Endothelial cell of umbilical vein (primary cell): ENCODE measurements at regions not wholly inside any gene's neighbourhood (a gene's known extent, or its start where the extent isn't known, plus 50 kb on each side); places are given as distances from the start of the nearest gene placed in this dataset.

Source experiments
- BruUV-seq: library from RNA; stranded (reverse); fragments of 400-500 nt; replicated peaks from 2 replicates; lab custom pipeline; 2021; lab: Mats Ljungman, UMichigan
- CTCF ChIA-PET: fragments of 300-600, 350-600 bp; sonication (Branson Sonifier 250); formaldehyde crosslinking; loops from one replicate; lab custom pipeline; 2021; ENCODE audit warnings: antibody characterized with exemption, inconsistent platforms; lab: Charles Lee
- POLR2A ChIA-PET: fragments of 300-600, 350-600 bp; sonication (Branson Sonifier 250); formaldehyde crosslinking; loops from one replicate; lab custom pipeline; 2021; ENCODE audit warnings: antibody characterized with exemption, inconsistent platforms; lab: Charles Lee
- DNase-seq: peaks from one replicate; pipeline ENCODE4 v3.0.0-alpha.2; 2011; ENCODE audit warnings: low read depth, low spot score
- FAIRE-seq: peaks from 2 replicates; lab custom pipeline; 2011; peaks lifted over from hg19 to GRCh38; lab: Jason Lieb, UNC
- H2AFZ ChIP-seq: 2 replicates; pipeline ENCODE4 v1.6.0; 2012; ENCODE audit warnings: low read depth, low read length, control low read depth, inconsistent platforms
- H3K27ac ChIP-seq: 2 replicates; pipeline ENCODE4 v1.5.1; 2011; ENCODE audit warnings: low read depth, mild to moderate bottlenecking, control low read depth, low read length, moderate library complexity; ENCODE audit not compliant: insufficient read depth
- H3K27me3 ChIP-seq, 2 experiments: 2 replicates each; pipeline versions ENCODE4 v1.6.0 to v1.6.1; 2011; ENCODE audit warnings: low read length in 2 of 2, mixed read lengths in 1 of 2; ENCODE audit not compliant: control insufficient read depth in 2 of 2, insufficient read depth in 2 of 2
- H3K36me3 ChIP-seq, 2 experiments: 2 replicates in 1 of 2; 3 replicates in 1 of 2; pipeline ENCODE4 v1.5.1; 2011; ENCODE audit warnings: low read length in 2 of 2, mild to moderate bottlenecking in 1 of 2, moderate library complexity in 1 of 2; ENCODE audit not compliant: control insufficient read depth in 2 of 2, insufficient read depth in 2 of 2; ENCODE audit errors: extremely low read depth in 1 of 2
- H3K4me1 ChIP-seq: 3 replicates; pipeline ENCODE4 v1.5.1; 2011; ENCODE audit warnings: mild to moderate bottlenecking, low read length; ENCODE audit not compliant: control insufficient read depth, insufficient read depth; ENCODE audit errors: extremely low read depth
- H3K4me2 ChIP-seq: 2 replicates; pipeline ENCODE4 v1.6.1; 2011; ENCODE audit warnings: low read length, control low read depth, mixed read lengths; ENCODE audit not compliant: insufficient read depth
- H3K4me3 ChIP-seq, 3 experiments: fragments of 200-600 bp in 1 of 3; sonication (generic), shearing (Covaris generic) in 1 of 3; replicated peaks in 1 of 3; 2 replicates each; pipeline ENCODE4 v1.5.1; 2011 to 2016; ENCODE audit warnings: control low read depth in 3 of 3, low read length in 3 of 3, mild to moderate bottlenecking in 2 of 3, inconsistent platforms in 1 of 3, low read depth in 1 of 3, moderate library complexity in 1 of 3; ENCODE audit not compliant: insufficient read depth in 1 of 3
- H3K79me2 ChIP-seq: 2 replicates; pipeline ENCODE4 v1.6.0; 2012; ENCODE audit warnings: low read length, inconsistent platforms; ENCODE audit not compliant: control insufficient read depth, insufficient read depth
- H3K9ac ChIP-seq: replicated peaks from 2 replicates; pipeline ENCODE3; 2011; ENCODE audit warnings: low read length, control low read depth; ENCODE audit not compliant: insufficient read depth; ENCODE audit errors: extremely low read depth
- H3K9me1 ChIP-seq: replicated peaks from 3 replicates; pipeline ENCODE4 v1.6.0; 2011; ENCODE audit warnings: mild to moderate bottlenecking, low read length; ENCODE audit not compliant: control insufficient read depth, insufficient read depth; ENCODE audit errors: extremely low read depth
- H3K9me3 ChIP-seq: replicated peaks from 2 replicates; pipeline ENCODE4 v1.5.1; 2012; ENCODE audit warnings: low read length, inconsistent platforms; ENCODE audit not compliant: control insufficient read depth, insufficient read depth
- H4K20me1 ChIP-seq: replicated peaks from 2 replicates; pipeline ENCODE3; 2011; ENCODE audit warnings: mild to moderate bottlenecking, low read length; ENCODE audit not compliant: control insufficient read depth, insufficient read depth; ENCODE audit errors: extremely low read depth
- CTCF ChIP-seq, 2 donors: IDR thresholded peaks; 1 replicate in 1 of 2; 2 replicates in 1 of 2; pipeline ENCODE4 v1.5.1; 2011; ENCODE audit warnings: low read length in 2 of 2, mild to moderate bottlenecking in 2 of 2, moderate library complexity in 2 of 2, control low read depth in 1 of 2, inconsistent platforms in 1 of 2, low read depth in 1 of 2; ENCODE audit not compliant: insufficient read depth in 1 of 2; ENCODE audit errors: extremely low read depth in 1 of 2
- EZH2 ChIP-seq: IDR thresholded peaks from 2 replicates; pipeline ENCODE4 v1.6.1; 2012; ENCODE audit warnings: borderline replicate concordance, low read depth, mild to moderate bottlenecking, moderate library complexity, low read length, inconsistent platforms; ENCODE audit not compliant: severe bottlenecking
- FOS ChIP-seq: IDR thresholded peaks from 2 replicates; pipeline ENCODE4 v1.6.1; 2011; ENCODE audit warnings: mild to moderate bottlenecking, low read length, moderate library complexity, borderline replicate concordance; ENCODE audit not compliant: insufficient read depth
- GATA2 ChIP-seq: IDR thresholded peaks from 2 replicates; pipeline ENCODE4 v1.7.0; 2011; ENCODE audit warnings: low read depth, mild to moderate bottlenecking, moderate library complexity, mixed read lengths, low read length; ENCODE audit not compliant: insufficient read length, insufficient read depth
- JUN ChIP-seq: IDR thresholded peaks from 2 replicates; pipeline ENCODE4 v1.6.1; 2011; ENCODE audit warnings: borderline replicate concordance, low read depth; ENCODE audit not compliant: insufficient read length, insufficient read depth
- MAX ChIP-seq: IDR thresholded peaks from 2 replicates; pipeline ENCODE4 v1.6.1; 2011; ENCODE audit not compliant: insufficient read depth, insufficient read length
- MYC ChIP-seq: IDR thresholded peaks from one replicate; pipeline ENCODE4 v1.6.1; 2011; ENCODE audit warnings: mild to moderate bottlenecking, low read depth, low read length
- POLR2A ChIP-seq: IDR thresholded peaks from 2 replicates; pipeline ENCODE4 v1.6.1; 2012; ENCODE audit warnings: low read depth, mild to moderate bottlenecking, control low read depth, low read length
- POLR2AphosphoS5 ChIP-seq: IDR thresholded peaks from 2 replicates; pipeline ENCODE4 v1.6.1; 2012; ENCODE audit warnings: low read depth, mild to moderate bottlenecking, control low read depth, low read length, moderate library complexity; ENCODE audit not compliant: insufficient read depth
- dilution Hi-C: fragments of 300-500 bp; cut with MboI; formaldehyde crosslinking; loops from one replicate; pipeline ENCODE4 v1.15.0; 2019; ENCODE audit warnings: low sequenced_read_pairs; ENCODE audit not compliant: extremely low pct_ligation_motif_present
- intact Hi-C: fragments of 100-400 bp; cut with micrococcal nuclease; formaldehyde crosslinking; loops from one replicate; pipeline ENCODE4 v1.10.0; 2022

DNA sequence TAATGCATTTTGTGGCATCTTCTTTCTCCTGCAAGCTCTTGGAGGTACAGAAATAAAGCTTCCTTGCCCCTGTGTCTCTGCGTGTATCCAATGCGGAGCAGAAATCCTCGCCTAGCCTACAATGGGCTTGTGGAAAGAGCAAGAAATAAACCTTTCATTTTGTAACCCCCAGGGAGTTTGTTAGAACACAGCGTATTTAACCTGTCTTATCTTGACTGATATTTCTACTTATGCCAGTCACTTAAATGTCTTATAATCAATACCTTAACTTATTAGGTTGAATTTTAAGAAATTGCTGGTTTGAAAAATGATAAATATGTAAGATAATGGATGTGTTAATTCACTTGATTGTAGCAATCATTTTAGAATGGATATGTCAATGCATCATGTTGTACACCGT lies 629.8 kb upstream of the IGFBP3 start:
- H3K9me3 ChIP-seq: no peaks in the 10 kb centered on the region
- peaks cover 5% of the 10 kb centered on the region for H3K4me1 ChIP-seq
- H3K9me1 ChIP-seq: no peaks in the 10 kb centered on the region
- H3K4me3 ChIP-seq: no peak overlapping the region
- no peaks in the 10 kb centered on the region for H3K79me2 ChIP-seq
- no peak overlapping the region for H3K27ac ChIP-seq
- ChIA-PET POLR2A (no interaction called here), CTCF (no interaction called here)
- no peak for TF ChIP-seq FOS
- no peak for DNase-seq
- dilution Hi-C loops: no loop called here
- no peaks in the 10 kb centered on the region for H4K20me1 ChIP-seq
- H2AFZ ChIP-seq: no peak overlapping the region
- no peak for FAIRE-seq
- H3K27me3 ChIP-seq: no peaks in the 10 kb centered on the region
- BruUV-seq: no TSS peak
- no peak overlapping the region for H3K9ac ChIP-seq
- intact Hi-C loops: no loop called here
- H3K36me3 ChIP-seq: no peaks in the 10 kb centered on the region
- no peak overlapping the region for H3K4me2 ChIP-seq

GRCh38 chr7:46549892-46550639 lies 629.0 kb upstream of the IGFBP3 start:
- Histone ChIP-seq H4K20me1 (no peaks in the 10 kb centered on the region), H3K9ac (no peak overlapping the region), H3K4me2 (no peak overlapping the region), H3K9me1 (no peaks in the 10 kb centered on the region), H3K4me1 (peaks cover 13% of the 10 kb centered on the region), H3K27me3 (no peaks in the 10 kb centered on the region), H3K79me2 (no peaks in the 10 kb centered on the region), H3K9me3 (no peaks in the 10 kb centered on the region), H2AFZ (no peak overlapping the region), H3K27ac (no peak overlapping the region), H3K36me3 (no peaks in the 10 kb centered on the region), H3K4me3 (no peak overlapping the region)
- TF ChIP-seq EZH2 (no peak), POLR2A (no peak), CTCF (IDR thresholded peaks at IDR 0.05; ENCODE audit: extremely low read depth in 1 of 2, insufficient read depth in 1 of 2, low read depth in 1 of 2, low read length in 2 of 2) (no peak), GATA2 (no peak), FOS (no peak), MYC (no peak), JUN (no peak), POLR2AphosphoS5 (no peak), MAX (no peak)
- DNase-seq (no peak), FAIRE-seq (no peak)
- ChIA-PET CTCF (no interaction called here), POLR2A (no interaction called here)
- no TSS peak for BruUV-seq
- intact Hi-C loops (loop anchor here (10.0 kb wide), 1 partner anchor 1395 kb away; the partner anchor contains the start of gene PKD1L1), dilution Hi-C loops (no loop called here)
